ENCODE measurements at regions not wholly inside any gene's neighbourhood (a gene's known extent, or its start where the extent isn't known, plus 50 kb on each side); places are given as distances from the start of the nearest gene placed in this dataset.

GRCh38 chr9:88889386-88889785 lies 101.9 kb upstream of the S1PR3 start:
- Mint-ChIP-seq H3K9me3 (ENCODE audit: unreplicated experiment) (no peaks in the 10 kb centered on the region), H3K36me3 (ENCODE audit: insufficient read depth, unreplicated experiment) (peaks cover 6% of the 10 kb centered on the region), H3K4me1 (ENCODE audit: insufficient read depth, unreplicated experiment) (no peaks in the 10 kb centered on the region), H3K27ac (ENCODE audit: low read depth, unreplicated experiment) (no peak overlapping the region), H3K4me3 (ENCODE audit: unreplicated experiment) (no peak overlapping the region), H3K27me3 (ENCODE audit: insufficient read depth, unreplicated experiment) (no peaks in the 10 kb centered on the region)
- no TSS peak for BruUV-seq (replicated peaks)
- intact Hi-C loops (cut with micrococcal nuclease), result no loop called here
- ChIA-PET POLR2A (no interaction called here), CTCF (no interaction called here)
- DNase-seq (ENCODE audit: unreplicated experiment), result no peak
- TF ChIP-seq CTCF (IDR thresholded peaks at IDR 0.05; ENCODE audit: unreplicated experiment), result no peak

- BruUV-seq (replicated peaks), result no TSS peak
- H3K27me3 Mint-ChIP-seq (ENCODE audit: insufficient read depth, unreplicated experiment), result no peaks in the 10 kb centered on the region
- peaks cover 6% of the 10 kb centered on the region for H3K36me3 Mint-ChIP-seq (ENCODE audit: insufficient read depth, unreplicated experiment)
- H3K9me3 Mint-ChIP-seq (ENCODE audit: unreplicated experiment), result no peaks in the 10 kb centered on the region
- no peak for DNase-seq (ENCODE audit: unreplicated experiment)
- ChIA-PET POLR2A (no interaction called here), CTCF (no interaction called here)
- TF ChIP-seq CTCF (IDR thresholded peaks at IDR 0.05; ENCODE audit: unreplicated experiment), result no peak
- intact Hi-C loops (cut with micrococcal nuclease), result no loop called here
- H3K4me1 Mint-ChIP-seq (ENCODE audit: insufficient read depth, unreplicated experiment), result no peaks in the 10 kb centered on the region
- no peak overlapping the region for H3K27ac Mint-ChIP-seq (ENCODE audit: low read depth, unreplicated experiment)
- no peak overlapping the region for H3K4me3 Mint-ChIP-seq (ENCODE audit: unreplicated experiment)
Observed at GRCh38 chr9:88890546-88890945, 100.7 kb upstream of the S1PR3 start.

DNA sequence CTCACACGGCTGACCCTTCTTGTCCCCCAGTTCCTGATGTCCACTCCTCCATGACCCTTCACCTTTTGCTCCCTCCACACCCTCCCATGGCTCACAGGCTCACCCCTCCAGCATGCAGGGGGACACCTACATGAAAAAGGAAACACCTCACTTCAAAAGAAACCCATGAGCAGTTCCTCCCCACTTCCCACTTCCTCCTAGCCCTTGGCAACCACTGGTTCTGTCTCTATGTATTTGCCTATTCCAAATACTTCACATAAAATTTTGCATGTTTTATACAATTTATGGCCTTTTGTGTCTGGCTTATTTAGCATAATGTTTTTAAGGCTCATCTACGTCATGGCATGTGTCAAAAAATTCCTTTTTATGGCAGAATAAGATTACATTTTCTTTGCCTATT lies 100.2 kb upstream of the S1PR3 start:
- no peak overlapping the region for H3K27ac Mint-ChIP-seq (ENCODE audit: low read depth, unreplicated experiment)
- intact Hi-C loops (cut with micrococcal nuclease), result no loop called here
- CTCF ChIA-PET, result no interaction called here

DNA sequence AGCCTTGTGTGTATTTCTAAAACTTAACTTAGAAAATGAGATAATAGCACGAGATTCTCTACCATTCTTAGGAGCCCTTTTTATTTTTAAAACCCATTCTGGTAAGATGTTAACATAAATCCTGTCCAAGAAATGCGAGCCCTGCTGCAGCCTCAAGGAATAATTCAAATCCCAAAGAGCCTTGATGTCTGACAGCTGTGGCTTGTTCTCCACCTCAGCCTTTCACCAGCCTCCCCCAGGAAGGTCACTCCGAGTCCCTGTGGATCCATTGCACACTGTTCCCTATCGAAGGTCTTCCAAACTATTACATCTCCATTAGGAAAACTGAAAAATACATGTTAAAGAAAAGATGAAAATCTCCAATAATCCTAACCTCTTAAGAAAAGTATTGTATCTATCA lies 98.5 kb upstream of the S1PR3 start:
- BruUV-seq (replicated peaks), result no TSS peak
- Mint-ChIP-seq H3K27me3 (ENCODE audit: insufficient read depth, unreplicated experiment) (no peaks in the 10 kb centered on the region), H3K27ac (ENCODE audit: low read depth, unreplicated experiment) (no peak overlapping the region), H3K4me3 (ENCODE audit: unreplicated experiment) (no peak overlapping the region), H3K36me3 (ENCODE audit: insufficient read depth, unreplicated experiment) (peaks cover 6% of the 10 kb centered on the region), H3K9me3 (ENCODE audit: unreplicated experiment) (no peaks in the 10 kb centered on the region), H3K4me1 (ENCODE audit: insufficient read depth, unreplicated experiment) (no peaks in the 10 kb centered on the region)
- TF ChIP-seq CTCF (IDR thresholded peaks at IDR 0.05; ENCODE audit: unreplicated experiment), result no peak
- intact Hi-C loops (cut with micrococcal nuclease), result no loop called here
- CTCF ChIA-PET, result interaction anchor here (0.8 kb wide), 1 partner anchor 49 kb away, joined by 3 read pairs; no protein-coding TSS in a partner anchor
- DNase-seq (ENCODE audit: unreplicated experiment), result no peak
- POLR2A ChIA-PET, result no interaction called here

More for the DNA sequence above, 100.2 kb upstream of the S1PR3 start:
- H3K4me1 Mint-ChIP-seq (ENCODE audit: insufficient read depth, unreplicated experiment), result no peaks in the 10 kb centered on the region
- H3K4me3 Mint-ChIP-seq (ENCODE audit: unreplicated experiment), result no peak overlapping the region
- peaks cover 6% of the 10 kb centered on the region for H3K36me3 Mint-ChIP-seq (ENCODE audit: insufficient read depth, unreplicated experiment)
- H3K27me3 Mint-ChIP-seq (ENCODE audit: insufficient read depth, unreplicated experiment), result no peaks in the 10 kb centered on the region
- no peak for DNase-seq (ENCODE audit: unreplicated experiment)
- POLR2A ChIA-PET, result no interaction called here
- no peaks in the 10 kb centered on the region for H3K9me3 Mint-ChIP-seq (ENCODE audit: unreplicated experiment)
- BruUV-seq (replicated peaks), result no TSS peak
- no peak for TF ChIP-seq CTCF (IDR thresholded peaks at IDR 0.05; ENCODE audit: unreplicated experiment)
